Omental fat pad (tissue), 3 donors: ENCODE measurements at regions not wholly inside any gene's neighbourhood (a gene's known extent, or its start where the extent isn't known, plus 50 kb on each side); places are given as distances from the start of the nearest gene placed in this dataset.
"Not testable (repeated sequence)": the region's sequence is repeated elsewhere in the genome, so short reads cannot be mapped to it uniquely, and the experiment has no call there.

ENCODE experiments used
- ATAC-seq: fragments of 150-250 bp; one replicate; pipeline ENCODE4 v1.9.1; 2016; ENCODE audit warnings: mild to moderate bottlenecking, moderate library complexity; ENCODE audit not compliant: low FRiP score
- DNase-seq: peaks from one replicate; pipeline ENCODE4 v3.0.0-alpha.2; 2019; ENCODE audit warnings: low spot score
- TF ChIP-seq, protein P1 (sequence below), 3 donors: fragments of 450-650 bp; IDR thresholded peaks; one replicate each; pipeline ENCODE4 v1.5.1; 2016 to 2017; ENCODE audit warnings: antibody characterized with exemption in 3 of 3, mild to moderate bottlenecking in 3 of 3, moderate library complexity in 2 of 3

- ATAC-seq = no peak
- DNase-seq = no peak
- TF ChIP-seq, protein P1, sequence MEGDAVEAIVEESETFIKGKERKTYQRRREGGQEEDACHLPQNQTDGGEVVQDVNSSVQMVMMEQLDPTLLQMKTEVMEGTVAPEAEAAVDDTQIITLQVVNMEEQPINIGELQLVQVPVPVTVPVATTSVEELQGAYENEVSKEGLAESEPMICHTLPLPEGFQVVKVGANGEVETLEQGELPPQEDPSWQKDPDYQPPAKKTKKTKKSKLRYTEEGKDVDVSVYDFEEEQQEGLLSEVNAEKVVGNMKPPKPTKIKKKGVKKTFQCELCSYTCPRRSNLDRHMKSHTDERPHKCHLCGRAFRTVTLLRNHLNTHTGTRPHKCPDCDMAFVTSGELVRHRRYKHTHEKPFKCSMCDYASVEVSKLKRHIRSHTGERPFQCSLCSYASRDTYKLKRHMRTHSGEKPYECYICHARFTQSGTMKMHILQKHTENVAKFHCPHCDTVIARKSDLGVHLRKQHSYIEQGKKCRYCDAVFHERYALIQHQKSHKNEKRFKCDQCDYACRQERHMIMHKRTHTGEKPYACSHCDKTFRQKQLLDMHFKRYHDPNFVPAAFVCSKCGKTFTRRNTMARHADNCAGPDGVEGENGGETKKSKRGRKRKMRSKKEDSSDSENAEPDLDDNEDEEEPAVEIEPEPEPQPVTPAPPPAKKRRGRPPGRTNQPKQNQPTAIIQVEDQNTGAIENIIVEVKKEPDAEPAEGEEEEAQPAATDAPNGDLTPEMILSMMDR (IDR thresholded peaks at IDR 0.05) = no peak
Measured at GRCh38 chr20:47990507-47991150, 205.3 kb upstream of the SULF2 start.

DNA sequence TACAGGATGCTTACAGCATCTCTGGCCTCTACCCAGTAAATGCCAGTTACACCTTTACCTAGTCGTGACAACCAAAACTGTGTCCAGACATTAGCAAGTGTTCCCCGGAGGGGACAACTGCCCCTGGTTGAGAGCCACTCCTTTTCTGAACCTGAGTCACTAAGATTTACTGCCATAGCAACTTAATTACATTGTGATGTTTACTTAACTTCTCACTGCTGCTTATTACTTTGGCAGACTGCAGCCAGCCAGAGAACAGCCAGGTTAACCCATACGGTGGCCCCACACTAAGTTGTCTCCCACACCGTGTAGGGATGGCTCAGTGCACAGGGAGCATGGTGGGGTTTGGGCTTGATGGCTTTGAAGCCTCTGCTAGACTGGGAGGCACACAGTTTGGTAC lies 204.7 kb upstream of the SULF2 start:
- TF ChIP-seq, protein P1 (IDR thresholded peaks at IDR 0.05) = no peak
- DNase-seq = no peak
- no peak for ATAC-seq

DNA sequence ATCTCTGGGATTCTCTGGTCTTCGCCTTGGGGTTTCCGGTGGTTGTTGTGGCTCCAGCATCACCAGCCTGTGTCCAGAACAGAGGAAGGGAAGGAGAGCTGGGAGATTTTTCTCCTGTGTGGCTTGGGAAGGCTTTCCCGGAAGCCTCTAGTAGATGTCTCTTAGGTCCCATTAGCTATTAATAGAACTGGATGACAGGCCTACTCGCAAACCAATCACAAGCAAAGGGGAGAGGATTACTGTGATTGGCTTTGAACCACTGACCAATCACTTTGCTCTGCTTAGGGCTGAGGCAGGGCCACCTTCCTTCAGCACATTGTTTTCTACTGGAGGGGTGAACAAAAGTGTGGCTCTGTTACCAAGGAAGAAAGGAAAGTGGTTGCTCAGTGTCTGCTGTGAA lies 203.4 kb upstream of the SULF2 start:
- no peak for ATAC-seq
- TF ChIP-seq, protein P1 (IDR thresholded peaks at IDR 0.05) = no peak
- DNase-seq = no peak

DNA sequence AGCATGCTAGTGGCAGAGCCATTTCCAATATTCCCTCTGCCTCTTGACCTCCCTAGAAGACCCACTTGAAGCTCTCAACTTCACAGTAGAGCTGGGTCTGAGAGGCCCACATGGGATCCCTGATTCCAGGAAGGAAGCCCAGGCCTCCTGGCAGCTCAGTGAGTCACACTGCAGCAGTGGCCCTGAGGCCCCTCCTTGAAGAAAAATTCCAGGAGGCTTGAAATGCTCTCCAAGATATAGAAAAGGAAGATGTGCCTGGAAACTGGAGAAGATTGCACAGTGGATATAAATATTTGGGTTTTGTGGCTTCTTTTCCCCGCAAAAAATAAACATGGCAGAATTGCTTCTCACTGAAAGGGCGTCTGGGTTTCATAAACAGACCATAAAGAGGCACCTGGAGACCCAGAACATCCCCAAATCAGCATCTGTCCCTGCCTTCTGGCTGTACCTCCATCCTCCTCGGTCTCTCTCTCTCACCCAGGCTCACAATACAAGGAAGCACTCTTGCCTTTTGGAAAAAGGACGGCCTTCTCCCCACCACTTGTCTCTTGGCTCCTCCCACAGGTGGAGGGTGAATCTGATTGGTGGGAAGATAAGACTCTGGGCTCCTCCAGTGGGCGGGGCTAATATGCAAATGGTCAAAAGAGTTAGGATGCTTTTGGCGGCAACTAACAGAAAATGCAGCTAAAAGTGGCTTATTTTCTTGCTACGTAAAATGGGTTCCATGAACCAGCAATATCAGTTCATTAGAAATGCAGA lies 200.0 kb upstream of the SULF2 start:
- ATAC-seq (no peak), DNase-seq (no peak)
- TF ChIP-seq, protein P1 (IDR thresholded peaks at IDR 0.05) = no peak

GRCh38 chr20:47984437-47984836 lies 199.2 kb upstream of the SULF2 start:
- DNase-seq = no peak
- no peak for ATAC-seq
- TF ChIP-seq, protein P1 (IDR thresholded peaks at IDR 0.05) = no peak

- not testable (repeated sequence) for ATAC-seq, DNase-seq
Measured at GRCh38 chr20:47983642-47984041, 198.4 kb upstream of the SULF2 start.

DNA sequence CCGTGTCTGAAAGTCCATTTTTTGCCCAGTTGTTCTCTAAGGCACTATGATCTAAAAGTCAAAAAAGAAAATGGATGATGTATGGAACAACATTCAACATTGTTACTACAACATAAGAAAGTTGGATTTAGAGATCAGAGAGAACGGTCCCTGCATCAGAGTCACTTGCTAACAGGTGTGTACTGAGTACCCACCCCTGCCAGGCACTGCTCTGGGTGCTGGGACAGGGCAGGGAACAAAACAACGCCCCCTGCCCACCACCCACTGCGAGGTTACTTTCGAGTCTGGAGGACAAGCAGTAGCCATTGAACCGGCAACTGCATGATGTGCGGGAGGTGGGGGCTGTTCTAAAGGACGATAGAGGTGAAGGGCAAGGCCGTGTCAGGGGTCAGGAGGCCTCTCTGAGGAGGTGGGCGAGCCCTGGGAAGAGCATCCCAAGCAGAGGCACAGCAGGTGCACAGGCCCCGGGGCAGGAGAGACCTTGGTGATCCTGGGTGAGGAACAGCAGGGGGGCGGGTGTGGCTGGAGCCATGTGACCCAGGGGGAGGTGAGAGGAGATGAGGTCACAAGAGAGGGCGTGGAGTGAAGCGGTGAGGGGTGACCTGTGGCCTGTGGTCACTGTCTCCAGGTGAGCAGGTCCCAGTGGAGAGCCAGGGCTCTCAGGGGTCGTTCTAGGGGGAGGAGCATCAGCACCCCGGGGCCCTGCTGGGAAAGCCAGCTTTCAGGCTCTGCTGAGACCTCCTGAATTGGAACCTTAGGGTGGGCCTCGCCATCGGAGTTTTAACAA lies 197.5 kb upstream of the SULF2 start:
- no peak for ATAC-seq
- TF ChIP-seq, protein P1 (IDR thresholded peaks at IDR 0.05) = no peak
- no peak for DNase-seq
